ENCODE measurements at regions not wholly inside any gene's neighbourhood (a gene's known extent, or its start where the extent isn't known, plus 50 kb on each side); places are given as distances from the start of the nearest gene placed in this dataset.

DNA sequence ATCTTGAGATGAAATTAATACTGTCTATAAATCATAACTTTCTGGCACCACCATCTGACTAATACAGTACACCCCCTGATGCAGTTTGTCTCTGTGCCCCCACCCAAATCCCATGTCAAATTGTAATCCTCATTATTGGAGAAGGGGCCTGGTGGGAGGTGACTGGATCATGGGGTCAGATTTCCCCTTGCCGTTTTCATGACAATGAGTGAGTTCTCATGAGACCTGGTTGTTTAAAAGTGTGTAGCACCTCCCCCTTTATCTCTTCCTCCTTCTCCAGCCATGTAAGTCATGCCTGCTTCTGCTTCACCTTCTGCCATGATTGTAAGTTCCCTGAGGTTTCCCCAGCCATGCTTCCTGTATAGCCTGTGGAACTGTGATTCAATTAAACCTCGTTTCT, 78.7 kb upstream of the CDH6 start:
- DNase-seq (ENCODE audit: extremely low spot score), result no peak
- ChIA-PET CTCF (no interaction called here), POLR2A (no interaction called here)
- TF ChIP-seq, protein P1, sequence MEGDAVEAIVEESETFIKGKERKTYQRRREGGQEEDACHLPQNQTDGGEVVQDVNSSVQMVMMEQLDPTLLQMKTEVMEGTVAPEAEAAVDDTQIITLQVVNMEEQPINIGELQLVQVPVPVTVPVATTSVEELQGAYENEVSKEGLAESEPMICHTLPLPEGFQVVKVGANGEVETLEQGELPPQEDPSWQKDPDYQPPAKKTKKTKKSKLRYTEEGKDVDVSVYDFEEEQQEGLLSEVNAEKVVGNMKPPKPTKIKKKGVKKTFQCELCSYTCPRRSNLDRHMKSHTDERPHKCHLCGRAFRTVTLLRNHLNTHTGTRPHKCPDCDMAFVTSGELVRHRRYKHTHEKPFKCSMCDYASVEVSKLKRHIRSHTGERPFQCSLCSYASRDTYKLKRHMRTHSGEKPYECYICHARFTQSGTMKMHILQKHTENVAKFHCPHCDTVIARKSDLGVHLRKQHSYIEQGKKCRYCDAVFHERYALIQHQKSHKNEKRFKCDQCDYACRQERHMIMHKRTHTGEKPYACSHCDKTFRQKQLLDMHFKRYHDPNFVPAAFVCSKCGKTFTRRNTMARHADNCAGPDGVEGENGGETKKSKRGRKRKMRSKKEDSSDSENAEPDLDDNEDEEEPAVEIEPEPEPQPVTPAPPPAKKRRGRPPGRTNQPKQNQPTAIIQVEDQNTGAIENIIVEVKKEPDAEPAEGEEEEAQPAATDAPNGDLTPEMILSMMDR (IDR thresholded peaks at IDR 0.05; ENCODE audit: control extremely low read depth, extremely low read depth, low read depth, missing control alignments), result no peak

DNA sequence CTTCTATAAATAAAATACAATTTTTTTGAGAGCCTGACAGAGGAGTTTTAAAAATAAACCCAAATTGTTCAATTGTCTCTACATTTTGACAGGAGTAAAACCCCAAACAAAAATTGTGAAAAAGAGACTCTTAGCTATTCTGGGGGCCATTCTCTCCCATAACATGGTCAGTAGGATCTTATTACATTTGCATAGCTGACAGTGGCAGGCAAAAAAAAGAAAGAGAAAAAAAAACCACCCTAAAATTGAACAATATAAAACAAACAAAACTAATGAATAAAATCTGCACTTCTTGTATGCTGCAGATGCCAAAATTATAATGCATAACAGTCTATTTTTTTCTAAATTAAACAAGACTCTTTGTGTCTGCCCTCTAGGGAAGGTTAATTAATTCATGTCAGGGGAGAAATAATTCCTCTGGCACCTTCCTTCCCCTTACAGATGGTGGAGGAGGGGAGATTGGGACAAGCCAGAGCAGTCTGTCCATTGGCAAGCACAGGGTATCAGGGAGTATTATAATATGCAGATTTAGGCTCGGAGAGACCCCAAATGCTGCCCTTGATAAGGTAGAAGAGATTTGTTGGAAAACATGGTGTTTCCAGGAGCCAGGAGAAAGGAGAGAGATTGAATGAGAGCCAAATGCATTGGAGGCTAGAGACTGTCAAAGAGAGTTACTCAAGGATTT, 79.7 kb upstream of the CDH6 start:
- no peak for DNase-seq (ENCODE audit: extremely low spot score)
- ChIA-PET CTCF (no interaction called here), POLR2A (no interaction called here)
- TF ChIP-seq, protein P1 (IDR thresholded peaks at IDR 0.05; ENCODE audit: control extremely low read depth, extremely low read depth, low read depth, missing control alignments), result no peak

DNA sequence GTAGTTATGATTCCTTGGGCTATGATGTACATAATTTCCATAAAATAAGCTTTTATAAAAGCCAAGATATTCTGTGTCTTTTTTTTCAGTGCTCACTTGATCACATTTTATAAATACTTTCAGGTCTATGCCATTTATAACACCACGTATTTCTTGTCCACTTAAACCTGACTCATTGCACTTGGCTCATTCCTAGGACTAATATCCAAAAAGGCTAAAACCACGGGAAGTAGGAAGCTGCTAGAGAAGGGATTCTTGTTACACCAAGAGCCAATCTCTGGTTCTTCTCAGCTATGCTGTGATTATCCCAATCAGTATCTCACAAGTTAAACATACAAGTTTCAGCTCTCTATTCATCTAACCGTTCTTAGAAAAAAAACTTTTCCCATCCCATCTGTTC, 80.4 kb upstream of the CDH6 start:
- ChIA-PET CTCF (interaction anchor here (0.9 kb wide), 1 partner anchor 8 kb away, joined by 3 read pairs; no protein-coding TSS in a partner anchor), POLR2A (no interaction called here)
- TF ChIP-seq, protein P1 (IDR thresholded peaks at IDR 0.05; ENCODE audit: control extremely low read depth, extremely low read depth, low read depth, missing control alignments), result no peak
- DNase-seq (ENCODE audit: extremely low spot score), result no peak

DNA sequence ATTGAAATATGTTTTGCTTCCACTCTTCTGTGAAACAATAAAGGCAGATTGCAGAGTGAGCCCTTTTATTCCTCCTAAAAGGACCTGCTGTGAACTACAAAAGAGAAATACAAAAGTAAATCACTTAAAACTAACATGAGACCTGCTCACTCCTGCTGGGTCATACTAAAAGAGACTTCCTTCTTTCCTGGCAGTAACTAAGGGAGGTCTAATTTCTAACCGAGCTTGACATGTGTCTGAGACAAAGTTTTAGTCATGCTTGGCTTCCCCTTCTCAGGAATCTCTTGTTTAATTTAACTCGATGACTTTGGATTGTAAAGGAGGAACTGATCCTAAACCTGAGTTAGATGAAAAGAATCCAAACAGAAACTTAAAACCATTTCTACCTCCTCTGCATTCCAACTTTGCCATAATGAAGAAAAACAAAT, 86.4 kb upstream of the CDH6 start:
- CTCF ChIA-PET, result no interaction called here
- TF ChIP-seq, protein P1 (IDR thresholded peaks at IDR 0.05; ENCODE audit: control extremely low read depth, extremely low read depth, low read depth, missing control alignments), result no peak
- no peak for DNase-seq (ENCODE audit: extremely low spot score)
- POLR2A ChIA-PET, result no interaction called here

DNA sequence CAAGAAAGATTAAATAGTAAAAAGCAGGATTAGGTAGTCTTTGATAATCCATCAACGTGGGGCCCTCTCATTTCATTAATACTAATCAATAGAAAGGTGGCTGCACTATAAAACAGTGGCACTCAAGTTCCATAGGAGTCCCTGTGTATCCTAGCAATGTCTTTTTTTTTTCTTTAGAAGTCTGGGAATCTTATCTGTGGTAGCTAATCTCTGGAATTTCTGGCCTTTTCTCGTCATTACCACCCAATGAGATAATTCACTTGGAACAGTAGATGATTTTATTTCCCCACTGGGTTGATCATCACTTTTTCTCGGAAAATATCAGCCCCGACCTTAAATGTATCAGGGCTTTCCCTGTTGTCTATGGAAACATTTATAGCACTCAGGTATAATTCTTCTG, 86.8 kb upstream of the CDH6 start:
- CTCF ChIA-PET, result no interaction called here
- TF ChIP-seq, protein P1 (IDR thresholded peaks at IDR 0.05; ENCODE audit: control extremely low read depth, extremely low read depth, low read depth, missing control alignments), result no peak
- DNase-seq (ENCODE audit: extremely low spot score), result no peak

DNA sequence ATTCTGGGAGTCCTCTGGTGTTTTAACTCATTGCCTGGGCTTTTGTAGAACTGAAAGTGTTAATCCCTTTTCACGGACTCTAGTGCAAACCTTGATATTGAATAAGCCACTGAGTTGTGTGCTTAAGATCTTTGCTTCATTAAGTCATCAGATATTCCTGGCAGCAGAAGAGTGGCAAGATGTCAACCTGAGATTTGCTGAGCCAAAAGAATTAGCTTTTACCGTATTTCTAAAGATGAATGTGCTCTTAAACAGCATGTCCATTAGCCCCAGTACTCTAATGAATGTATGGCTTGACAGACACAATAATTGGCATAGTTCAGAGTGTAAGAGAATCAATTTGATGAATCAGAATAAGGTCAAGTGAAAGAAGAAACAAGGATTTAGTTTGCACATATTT, 87.2 kb upstream of the CDH6 start:
- ChIA-PET CTCF (no interaction called here), POLR2A (no interaction called here)
- TF ChIP-seq, protein P1 (IDR thresholded peaks at IDR 0.05; ENCODE audit: control extremely low read depth, extremely low read depth, low read depth, missing control alignments), result no peak
- no peak for DNase-seq (ENCODE audit: extremely low spot score)

More for the DNA sequence above, 86.8 kb upstream of the CDH6 start:
- POLR2A ChIA-PET, result no interaction called here

Measured in GM10248 (cell line).